Astrocyte of the cerebellum (primary cell): ENCODE measurements at regions not wholly inside any gene's neighbourhood (a gene's known extent, or its start where the extent isn't known, plus 50 kb on each side); places are given as distances from the start of the nearest gene placed in this dataset.

Experiments
- DNase-seq: peaks from one replicate; pipeline ENCODE4 v3.0.0-alpha.2; 2011; ENCODE audit warnings: low read depth
- H3K4me3 ChIP-seq: 2 replicates; pipeline ENCODE4 v1.5.1; 2011; ENCODE audit warnings: mild to moderate bottlenecking, low read depth, low read length, moderate library complexity
- in situ Hi-C: cut with HindIII; loops from 2 replicates; pipeline ENCODE4 v1.10.0; 2017; ENCODE audit warnings: low sequenced_read_pairs
- TF ChIP-seq, protein P1 (sequence below): IDR thresholded peaks from 2 replicates; pipeline ENCODE4 v1.5.1; 2012; ENCODE audit warnings: low read length, low read depth, moderate library complexity, mild to moderate bottlenecking; ENCODE audit errors: missing control alignments

GRCh38 chr15:68512052-68512451 lies 66.7 kb upstream of the CORO2B start:
- H3K4me3 ChIP-seq = no peak overlapping the region
- DNase-seq = no peak
- TF ChIP-seq, protein P1, sequence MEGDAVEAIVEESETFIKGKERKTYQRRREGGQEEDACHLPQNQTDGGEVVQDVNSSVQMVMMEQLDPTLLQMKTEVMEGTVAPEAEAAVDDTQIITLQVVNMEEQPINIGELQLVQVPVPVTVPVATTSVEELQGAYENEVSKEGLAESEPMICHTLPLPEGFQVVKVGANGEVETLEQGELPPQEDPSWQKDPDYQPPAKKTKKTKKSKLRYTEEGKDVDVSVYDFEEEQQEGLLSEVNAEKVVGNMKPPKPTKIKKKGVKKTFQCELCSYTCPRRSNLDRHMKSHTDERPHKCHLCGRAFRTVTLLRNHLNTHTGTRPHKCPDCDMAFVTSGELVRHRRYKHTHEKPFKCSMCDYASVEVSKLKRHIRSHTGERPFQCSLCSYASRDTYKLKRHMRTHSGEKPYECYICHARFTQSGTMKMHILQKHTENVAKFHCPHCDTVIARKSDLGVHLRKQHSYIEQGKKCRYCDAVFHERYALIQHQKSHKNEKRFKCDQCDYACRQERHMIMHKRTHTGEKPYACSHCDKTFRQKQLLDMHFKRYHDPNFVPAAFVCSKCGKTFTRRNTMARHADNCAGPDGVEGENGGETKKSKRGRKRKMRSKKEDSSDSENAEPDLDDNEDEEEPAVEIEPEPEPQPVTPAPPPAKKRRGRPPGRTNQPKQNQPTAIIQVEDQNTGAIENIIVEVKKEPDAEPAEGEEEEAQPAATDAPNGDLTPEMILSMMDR = no peak
- in situ Hi-C loops = no loop called here

DNA sequence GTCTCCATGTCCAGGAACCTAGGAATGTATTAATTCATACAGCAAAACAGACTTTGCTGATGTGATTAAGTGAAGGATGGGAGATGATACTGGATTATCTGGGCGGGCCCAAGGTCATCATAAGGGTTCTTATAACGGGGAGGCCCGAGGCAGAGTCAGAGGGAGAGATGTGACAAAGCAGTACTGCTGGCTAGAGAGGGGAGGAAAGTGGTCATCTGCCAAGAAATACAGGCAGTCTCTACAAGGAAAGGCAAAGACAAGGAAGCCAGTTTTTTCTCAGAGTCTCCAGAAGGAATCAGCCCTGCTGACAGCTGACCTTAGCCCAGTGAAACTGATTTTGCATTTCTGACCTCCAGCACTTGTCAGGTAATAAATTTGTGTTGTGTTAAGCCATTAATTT lies 66.2 kb upstream of the CORO2B start:
- TF ChIP-seq, protein P1 = no peak
- in situ Hi-C loops = no loop called here
- H3K4me3 ChIP-seq = no peak overlapping the region
- no peak for DNase-seq

GRCh38 chr15:68515371-68516095 lies 63.3 kb upstream of the CORO2B start:
- no peak for DNase-seq
- H3K4me3 ChIP-seq = no peak overlapping the region
- in situ Hi-C loops = no loop called here
- TF ChIP-seq, protein P1 = no peak

- TF ChIP-seq, protein P1 = peak; percentile 43
- in situ Hi-C loops = no loop called here
- no peak for DNase-seq
- H3K4me3 ChIP-seq = no peak overlapping the region
Observed at GRCh38 chr15:68517285-68517761, 61.5 kb upstream of the CORO2B start.

- DNase-seq = no peak
- no peak overlapping the region for H3K4me3 ChIP-seq
- TF ChIP-seq, protein P1 = no peak
- in situ Hi-C loops = no loop called here
Observed at GRCh38 chr15:68518046-68518445, 60.7 kb upstream of the CORO2B start.

DNA sequence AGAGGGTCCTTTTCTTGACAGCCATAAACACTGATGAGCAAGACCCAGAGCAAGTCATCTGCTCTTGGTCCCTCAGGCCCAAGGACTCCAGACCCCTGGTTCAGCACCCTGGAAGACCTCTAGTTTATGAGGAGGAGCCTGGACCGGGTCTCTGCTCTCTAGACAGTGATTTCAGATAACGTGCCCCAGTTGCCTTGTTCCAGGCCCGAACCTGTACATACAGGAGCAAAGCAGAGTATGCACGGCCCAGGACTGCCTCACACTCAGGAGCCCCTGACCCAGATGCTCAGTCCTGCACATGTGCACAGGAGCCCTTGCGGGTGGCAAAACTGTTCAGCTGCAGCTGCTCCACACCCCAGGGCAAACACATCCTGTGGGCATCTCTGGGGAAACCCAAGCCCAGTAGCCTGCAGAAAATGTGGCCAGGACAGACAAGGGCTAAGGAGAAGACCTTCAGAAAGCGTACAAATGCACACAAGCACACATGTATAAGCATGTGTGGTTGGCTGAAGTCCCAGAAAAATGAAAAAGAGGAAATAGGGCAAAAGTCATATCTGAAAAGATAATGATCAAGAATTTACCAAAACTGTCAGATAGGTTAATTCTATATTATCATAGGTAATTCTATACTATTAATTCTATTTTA lies 59.9 kb upstream of the CORO2B start:
- DNase-seq = no peak
- H3K4me3 ChIP-seq = no peak overlapping the region
- in situ Hi-C loops = no loop called here
- TF ChIP-seq, protein P1 = no peak
